Mesendoderm (in vitro differentiated cells): ENCODE measurements at regions not wholly inside any gene's neighbourhood (a gene's known extent, or its start where the extent isn't known, plus 50 kb on each side); places are given as distances from the start of the nearest gene placed in this dataset.

Experiments used
- DNase-seq: peaks from one replicate; pipeline ENCODE4 v3.0.0; 2013
- H2AK5ac ChIP-seq: 2 replicates; pipeline ENCODE4 v1.6.1; 2013; ENCODE audit warnings: low read length, inconsistent platforms
- H2BK120ac ChIP-seq: 2 replicates; pipeline ENCODE4 v1.6.1; 2013; ENCODE audit warnings: low read depth, mild to moderate bottlenecking, low read length, moderate library complexity, mixed read lengths
- H2BK15ac ChIP-seq: replicated peaks from 2 replicates; pipeline ENCODE4 v1.6.1; 2013; ENCODE audit warnings: low read depth, mild to moderate bottlenecking, moderate library complexity
- H2BK5ac ChIP-seq: 2 replicates; pipeline ENCODE4 v1.6.1; 2013; ENCODE audit warnings: low read length, inconsistent platforms
- H3K18ac ChIP-seq: 2 replicates; pipeline ENCODE4 v1.6.1; 2013; ENCODE audit warnings: mild to moderate bottlenecking, low read length, mixed read lengths
- H3K23ac ChIP-seq: one replicate; pipeline ENCODE4 v1.6.1; 2013; ENCODE audit warnings: low read length
- H3K27ac ChIP-seq: 2 replicates; pipeline ENCODE4 v1.5.1; 2013; ENCODE audit warnings: low read depth, mild to moderate bottlenecking, inconsistent platforms, low read length, moderate library complexity
- H3K27me3 ChIP-seq: 2 replicates; pipeline ENCODE4 v1.6.1; 2013; ENCODE audit warnings: low read length, control low read depth, mild to moderate bottlenecking, inconsistent platforms; ENCODE audit not compliant: insufficient read depth, poor library complexity
- H3K36me3 ChIP-seq: 2 replicates; pipeline ENCODE4 v1.6.1; 2013; ENCODE audit warnings: low read length, inconsistent platforms; ENCODE audit not compliant: control insufficient read depth, insufficient read depth
- H3K4ac ChIP-seq: one replicate; pipeline ENCODE4 v1.6.1; 2013; ENCODE audit warnings: low read depth, mild to moderate bottlenecking, low read length, moderate library complexity
- H3K4me1 ChIP-seq: 2 replicates; pipeline ENCODE4 v1.6.1; 2013; ENCODE audit warnings: low read depth, low read length, inconsistent platforms; ENCODE audit not compliant: control insufficient read depth
- H3K4me2 ChIP-seq: 2 replicates; pipeline ENCODE4 v1.6.1; 2013; ENCODE audit warnings: low read length
- H3K4me3 ChIP-seq: 2 replicates; pipeline ENCODE4 v1.5.1; 2013; ENCODE audit warnings: mild to moderate bottlenecking, low read length
- H3K56ac ChIP-seq: one replicate; pipeline ENCODE4 v1.6.1; 2013; ENCODE audit warnings: low read length
- H3K79me1 ChIP-seq: 2 replicates; pipeline ENCODE4 v1.6.1; 2013; ENCODE audit warnings: low read length, inconsistent platforms
- H3K79me2 ChIP-seq: 2 replicates; pipeline ENCODE4 v1.6.1; 2013; ENCODE audit warnings: mild to moderate bottlenecking, low read length; ENCODE audit not compliant: control insufficient read depth, insufficient read depth
- H3K9ac ChIP-seq: 2 replicates; pipeline ENCODE4 v1.6.1; 2013; ENCODE audit warnings: low read length, inconsistent platforms
- H4K5ac ChIP-seq: one replicate; pipeline ENCODE4 v1.6.1; 2013; ENCODE audit warnings: low read length
- H4K8ac ChIP-seq: one replicate; pipeline ENCODE4 v1.6.1; 2013; ENCODE audit warnings: low read depth, mild to moderate bottlenecking, control low read depth, low read length, moderate library complexity
- WGBS: extraction: QIAGEN DNeasy Blood & Tissue Kit; methylation state at CpG from one replicate; pipeline ENCODE4 v1.1.7; 2013; ENCODE audit warnings: low lambda C conversion rate, missing lambda C conversion rate; ENCODE audit not compliant: insufficient coverage; ENCODE audit errors: extremely low coverage; 5-methylcytosine and 5-hydroxymethylcytosine counted together

DNA sequence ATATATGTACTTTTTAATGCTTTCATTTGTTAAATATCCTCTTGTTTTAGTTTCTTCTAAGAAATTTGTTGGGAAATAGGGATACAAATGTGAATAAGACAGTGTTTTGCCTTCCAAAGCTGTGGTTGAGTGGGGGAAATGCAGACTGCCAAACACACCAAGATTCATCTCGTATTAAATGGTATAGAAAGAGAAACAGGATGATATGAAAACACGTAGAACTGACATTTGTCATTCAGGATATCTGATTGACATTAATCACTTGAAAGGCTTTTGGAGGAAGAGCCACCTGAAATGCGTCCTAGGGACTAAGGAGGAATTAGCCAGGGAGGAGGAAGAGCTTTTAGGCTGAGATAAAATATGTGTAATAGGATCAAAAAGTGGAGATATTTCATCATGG is 287.4 kb upstream of the SEMA3C start:
- Histone ChIP-seq H2BK5ac (no peak overlapping the region), H3K4me2 (no peak overlapping the region), H3K4ac (no peak overlapping the region), H3K18ac (no peak overlapping the region), H3K56ac (no peak overlapping the region), H4K8ac (no peak overlapping the region), H4K5ac (no peak overlapping the region), H2BK15ac (no peak overlapping the region), H3K9ac (no peak overlapping the region), H2BK120ac (no peak overlapping the region), H3K23ac (no peak overlapping the region), H3K79me2 (no peaks in the 10 kb centered on the region), H2AK5ac (no peak overlapping the region), H3K27ac (no peak overlapping the region), H3K79me1 (no peaks in the 10 kb centered on the region), H3K4me3 (no peak overlapping the region), H3K36me3 (no peaks in the 10 kb centered on the region), H3K4me1 (no peaks in the 10 kb centered on the region), H3K27me3 (no peaks in the 10 kb centered on the region)
- no peak for DNase-seq
- WGBS = no CpG with 5 or more reads among the region's 3 CpGs

DNA sequence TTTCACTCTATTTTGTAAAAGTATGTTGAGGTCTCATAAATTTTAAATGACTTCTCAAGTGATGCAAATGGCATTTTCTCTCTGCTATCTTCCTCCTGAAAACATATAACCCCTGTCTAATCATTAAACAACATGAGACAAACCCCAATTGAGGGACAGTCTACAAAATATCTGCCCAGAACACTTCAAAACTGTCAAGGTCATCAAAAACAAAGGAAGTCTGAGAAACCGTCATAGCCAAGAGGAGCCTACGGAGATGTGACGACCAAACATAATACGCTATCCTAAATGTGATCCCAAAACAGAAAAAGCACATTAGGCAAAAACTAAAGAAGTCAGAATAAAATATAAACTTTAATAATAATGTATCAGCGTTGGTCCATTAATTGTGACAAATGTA is 282.3 kb upstream of the SEMA3C start:
- H2BK15ac ChIP-seq = no peak overlapping the region
- H3K9ac ChIP-seq = no peak overlapping the region
- H2BK120ac ChIP-seq = no peak overlapping the region
- no peak overlapping the region for H3K27ac ChIP-seq
- no peak overlapping the region for H3K56ac ChIP-seq
- WGBS = no CpG with 5 or more reads among the region's 5 CpGs
- H3K4me1 ChIP-seq = no peaks in the 10 kb centered on the region
- H3K79me1 ChIP-seq = no peaks in the 10 kb centered on the region
- H4K8ac ChIP-seq = no peak overlapping the region
- DNase-seq = no peak
- no peak overlapping the region for H3K18ac ChIP-seq
- H3K4me2 ChIP-seq = no peak overlapping the region
- no peaks in the 10 kb centered on the region for H3K79me2 ChIP-seq
- no peaks in the 10 kb centered on the region for H3K36me3 ChIP-seq
- H2AK5ac ChIP-seq = no peak overlapping the region
- no peak overlapping the region for H3K4me3 ChIP-seq
- no peak overlapping the region for H2BK5ac ChIP-seq
- H4K5ac ChIP-seq = no peak overlapping the region
- no peak overlapping the region for H3K23ac ChIP-seq
- H3K27me3 ChIP-seq = no peaks in the 10 kb centered on the region
- no peak overlapping the region for H3K4ac ChIP-seq

- Histone ChIP-seq H2AK5ac (no peak overlapping the region), H3K4me3 (no peak overlapping the region), H3K56ac (no peak overlapping the region), H3K79me2 (no peaks in the 10 kb centered on the region), H3K4me2 (no peak overlapping the region), H3K23ac (no peak overlapping the region), H2BK15ac (no peak overlapping the region), H3K27ac (no peak overlapping the region), H3K27me3 (no peaks in the 10 kb centered on the region), H3K79me1 (no peaks in the 10 kb centered on the region), H2BK120ac (no peak overlapping the region), H2BK5ac (no peak overlapping the region), H4K5ac (no peak overlapping the region), H3K36me3 (no peaks in the 10 kb centered on the region), H3K4ac (no peak overlapping the region), H3K18ac (no peak overlapping the region), H3K9ac (no peak overlapping the region), H3K4me1 (no peaks in the 10 kb centered on the region), H4K8ac (no peak overlapping the region)
- WGBS = no CpG with 5 or more reads among the region's 1 CpG
- no peak for DNase-seq
These were observed 279.9 kb upstream of the SEMA3C start for GRCh38 chr7:81198766-81199165.

DNA sequence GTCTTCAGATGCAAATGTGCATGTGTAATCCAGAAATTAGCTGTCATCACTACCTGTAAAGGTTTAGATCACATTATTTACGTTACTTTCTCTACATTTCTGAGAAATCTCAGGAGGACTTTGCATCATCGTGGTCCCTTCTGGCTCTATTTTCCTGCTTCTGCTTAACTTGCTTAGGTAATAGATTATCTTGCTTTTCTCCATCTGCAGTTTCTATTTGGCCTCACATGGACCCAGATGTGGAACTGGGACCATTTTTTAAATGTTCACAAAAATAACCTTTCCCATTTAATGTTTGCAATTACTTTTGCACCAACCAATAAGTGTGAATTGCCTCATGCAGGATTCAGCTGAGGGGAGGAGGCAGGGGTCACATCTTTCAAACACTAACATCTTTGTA is 278.4 kb upstream of the SEMA3C start:
- Histone ChIP-seq H3K4me1 (no peaks in the 10 kb centered on the region), H3K79me1 (no peaks in the 10 kb centered on the region), H2AK5ac (no peak overlapping the region), H3K4me2 (no peak overlapping the region), H3K27ac (no peak overlapping the region), H3K56ac (no peak overlapping the region), H4K8ac (no peak overlapping the region), H2BK120ac (no peak overlapping the region), H4K5ac (no peak overlapping the region), H3K18ac (no peak overlapping the region), H3K4ac (no peak overlapping the region), H2BK5ac (no peak overlapping the region), H2BK15ac (no peak overlapping the region), H3K23ac (no peak overlapping the region), H3K36me3 (no peaks in the 10 kb centered on the region), H3K27me3 (no peaks in the 10 kb centered on the region), H3K79me2 (no peaks in the 10 kb centered on the region), H3K4me3 (no peak overlapping the region), H3K9ac (no peak overlapping the region)
- WGBS = no CpG with 5 or more reads among the region's 2 CpGs
- DNase-seq = no peak

GRCh38 chr7:81195033-81195432 is 276.2 kb upstream of the SEMA3C start:
- Histone ChIP-seq H2BK120ac (no peak overlapping the region), H3K4me1 (no peaks in the 10 kb centered on the region), H3K4me3 (no peak overlapping the region), H3K4me2 (no peak overlapping the region), H3K27ac (no peak overlapping the region), H4K8ac (no peak overlapping the region), H3K4ac (no peak overlapping the region), H2BK5ac (no peak overlapping the region), H3K18ac (no peak overlapping the region), H3K23ac (no peak overlapping the region), H3K27me3 (no peaks in the 10 kb centered on the region), H3K56ac (no peak overlapping the region), H3K79me2 (no peaks in the 10 kb centered on the region), H4K5ac (no peak overlapping the region), H2BK15ac (no peak overlapping the region), H3K36me3 (no peaks in the 10 kb centered on the region), H3K79me1 (no peaks in the 10 kb centered on the region), H3K9ac (no peak overlapping the region), H2AK5ac (no peak overlapping the region)
- no CpG with 5 or more reads among the region's 1 CpG for WGBS
- no peak for DNase-seq

GRCh38 chr7:81190997-81191768 is 272.3 kb upstream of the SEMA3C start:
- no peak overlapping the region for H4K5ac ChIP-seq
- no peak overlapping the region for H3K18ac ChIP-seq
- no peak overlapping the region for H3K4ac ChIP-seq
- no peaks in the 10 kb centered on the region for H3K79me1 ChIP-seq
- no peak overlapping the region for H4K8ac ChIP-seq
- no peaks in the 10 kb centered on the region for H3K4me1 ChIP-seq
- H3K23ac ChIP-seq = no peak overlapping the region
- H3K9ac ChIP-seq = no peak overlapping the region
- H2BK15ac ChIP-seq = no peak overlapping the region
- H3K79me2 ChIP-seq = no peaks in the 10 kb centered on the region
- no peak overlapping the region for H3K27ac ChIP-seq
- DNase-seq = no peak
- WGBS = no CpG with 5 or more reads among the region's 3 CpGs
- H2BK5ac ChIP-seq = no peak overlapping the region
- no peak overlapping the region for H3K4me2 ChIP-seq
- no peak overlapping the region for H2BK120ac ChIP-seq
- H3K27me3 ChIP-seq = no peaks in the 10 kb centered on the region
- H3K4me3 ChIP-seq = no peak overlapping the region
- no peak overlapping the region for H3K56ac ChIP-seq
- H3K36me3 ChIP-seq = no peaks in the 10 kb centered on the region
- H2AK5ac ChIP-seq = no peak overlapping the region
